Body of pancreas (tissue), 4 donors: ENCODE measurements at regions not wholly inside any gene's neighbourhood (a gene's known extent, or its start where the extent isn't known, plus 50 kb on each side); places are given as distances from the start of the nearest gene placed in this dataset.

ENCODE experiments used
- CTCF ChIP-seq, 7 experiments: fragments of 450-650 bp in 4 of 7; fragments of 200-600 bp in 3 of 7; sonication (generic) in 3 of 7; IDR thresholded peaks; one replicate each; pipeline ENCODE4 v1.5.1; 2016 to 2019; ENCODE audit warnings: antibody characterized with exemption in 7 of 7
- POLR2A ChIP-seq, 3 donors: fragments of 450-650 bp; IDR thresholded peaks; one replicate each; pipeline ENCODE4 v1.6.1; 2016; ENCODE audit warnings: antibody characterized with exemption in 3 of 3, mild to moderate bottlenecking in 2 of 3

- TF ChIP-seq CTCF (IDR thresholded peaks at IDR 0.05) (no peak), POLR2A (IDR thresholded peaks at IDR 0.05) (no peak)
Measured at GRCh38 chr12:92078167-92079053, 67.2 kb downstream of the BTG1 start.
